ENCODE measurements at regions not wholly inside any gene's neighbourhood (a gene's known extent, or its start where the extent isn't known, plus 50 kb on each side); places are given as distances from the start of the nearest gene placed in this dataset.

GRCh38 chr1:168400139-168400538, 119.5 kb downstream of the TBX19 start:
- H3K27me3 ChIP-seq (replicated peaks): no peaks in the 10 kb centered on the region
- in situ Hi-C loops (cut with HindIII; ENCODE audit: low pct_ligation_motif_present, low sequenced_read_pairs): no loop called here

GRCh38 chr1:168397806-168398205, 117.1 kb downstream of the TBX19 start:
- no peaks in the 10 kb centered on the region for H3K27me3 ChIP-seq (replicated peaks)
- no peak for DNase-seq
- H3K4me3 ChIP-seq (ENCODE audit: low read depth, low read length): no peak overlapping the region
- in situ Hi-C loops (cut with HindIII; ENCODE audit: low pct_ligation_motif_present, low sequenced_read_pairs): no loop called here
- no peak overlapping the region for H3K27ac ChIP-seq
- no peak for TF ChIP-seq CTCF (IDR thresholded peaks at IDR 0.05; ENCODE audit: low read depth, low read length, missing control alignments)
- no peaks in the 10 kb centered on the region for H3K36me3 ChIP-seq (replicated peaks)

More at GRCh38 chr1:168400139-168400538, 119.5 kb downstream of the TBX19 start:
- no peaks in the 10 kb centered on the region for H3K36me3 ChIP-seq (replicated peaks)
- H3K27ac ChIP-seq: no peak overlapping the region
- no peak for DNase-seq
- H3K4me3 ChIP-seq (ENCODE audit: low read depth, low read length): no peak overlapping the region
- no peak for TF ChIP-seq CTCF (IDR thresholded peaks at IDR 0.05; ENCODE audit: low read depth, low read length, missing control alignments)

GRCh38 chr1:168396940-168397684, 116.4 kb downstream of the TBX19 start:
- Histone ChIP-seq H3K27me3 (replicated peaks) (no peaks in the 10 kb centered on the region), H3K4me3 (ENCODE audit: low read depth, low read length) (no peak overlapping the region), H3K36me3 (replicated peaks) (no peaks in the 10 kb centered on the region), H3K27ac (no peak overlapping the region)
- no peak for TF ChIP-seq CTCF (IDR thresholded peaks at IDR 0.05; ENCODE audit: low read depth, low read length, missing control alignments)
- in situ Hi-C loops (cut with HindIII; ENCODE audit: low pct_ligation_motif_present, low sequenced_read_pairs): no loop called here
- DNase-seq: no peak

GRCh38 chr1:168396508-168396907, 115.8 kb downstream of the TBX19 start:
- Histone ChIP-seq H3K27me3 (replicated peaks) (no peaks in the 10 kb centered on the region), H3K36me3 (replicated peaks) (no peaks in the 10 kb centered on the region), H3K4me3 (ENCODE audit: low read depth, low read length) (no peak overlapping the region), H3K27ac (no peak overlapping the region)
- no peak for TF ChIP-seq CTCF (IDR thresholded peaks at IDR 0.05; ENCODE audit: low read depth, low read length, missing control alignments)
- DNase-seq: no peak
- in situ Hi-C loops (cut with HindIII; ENCODE audit: low pct_ligation_motif_present, low sequenced_read_pairs): no loop called here

- no peaks in the 10 kb centered on the region for H3K27me3 ChIP-seq (replicated peaks)
- in situ Hi-C loops (cut with HindIII; ENCODE audit: low pct_ligation_motif_present, low sequenced_read_pairs): no loop called here
- no peak overlapping the region for H3K27ac ChIP-seq
- no peak for TF ChIP-seq CTCF (IDR thresholded peaks at IDR 0.05; ENCODE audit: low read depth, low read length, missing control alignments)
- DNase-seq: no peak
- no peak overlapping the region for H3K4me3 ChIP-seq (ENCODE audit: low read depth, low read length)
- H3K36me3 ChIP-seq (replicated peaks): no peaks in the 10 kb centered on the region
Measured at GRCh38 chr1:168394858-168395257, 114.2 kb downstream of the TBX19 start.
